KMS-11 (cell line): ENCODE measurements at regions not wholly inside any gene's neighbourhood (a gene's known extent, or its start where the extent isn't known, plus 50 kb on each side); places are given as distances from the start of the nearest gene placed in this dataset.

Experiments
- H2AFZ ChIP-seq: fragments of 200-600 bp; sonication (generic); 2 replicates; pipeline ENCODE4 v1.6.1; 2016; ENCODE audit warnings: antibody characterized with exemption, mixed run types, low read depth
- H3K27ac ChIP-seq: fragments of 200-600 bp; sonication (generic); 2 replicates; pipeline ENCODE4 v1.6.1; 2016; ENCODE audit warnings: mild to moderate bottlenecking, mixed run types
- H3K27me3 ChIP-seq: fragments of 200-600 bp; sonication (generic); 2 replicates; pipeline ENCODE4 v1.6.1; 2017; ENCODE audit warnings: mild to moderate bottlenecking, low read depth, mixed run types, moderate library complexity; ENCODE audit not compliant: insufficient read depth
- H3K36me3 ChIP-seq: fragments of 200-600 bp; sonication (generic); 2 replicates; pipeline ENCODE4 v1.6.1; 2017; ENCODE audit warnings: mild to moderate bottlenecking, mixed run types; ENCODE audit not compliant: insufficient read depth
- H3K4me1 ChIP-seq: fragments of 200-600 bp; sonication (generic); 2 replicates; pipeline ENCODE4 v1.6.1; 2016; ENCODE audit warnings: mild to moderate bottlenecking, low read depth, mixed run types; ENCODE audit not compliant: poor library complexity, severe bottlenecking
- H3K4me2 ChIP-seq: fragments of 200-600 bp; sonication (generic); 2 replicates; pipeline ENCODE4 v1.7.0; 2016; ENCODE audit warnings: mild to moderate bottlenecking, mixed run types
- H3K4me3 ChIP-seq: fragments of 200-600 bp; sonication (generic); IDR thresholded peaks from 2 replicates; pipeline ENCODE4 v1.6.1; 2017; ENCODE audit warnings: low read depth, low read length, mixed read lengths; ENCODE audit not compliant: insufficient read depth
- H3K79me2 ChIP-seq: fragments of 200-600 bp; sonication (generic); 2 replicates; pipeline ENCODE4 v1.6.1; 2016; ENCODE audit warnings: low read depth, mixed run types; ENCODE audit not compliant: insufficient read depth
- H3K9ac ChIP-seq: fragments of 200-600 bp; sonication (generic); 2 replicates; pipeline ENCODE4 v1.6.1; 2016; ENCODE audit warnings: mild to moderate bottlenecking, mixed run types
- H4K20me1 ChIP-seq: fragments of 200-600 bp; sonication (generic); 2 replicates; pipeline ENCODE4 v1.6.1; 2016; ENCODE audit warnings: mild to moderate bottlenecking, mixed run types; ENCODE audit not compliant: insufficient read depth
- TF ChIP-seq, protein P1 (sequence below): fragments of 200-600 bp; sonication (generic); conservative IDR thresholded peaks from 2 replicates; pipeline ENCODE4 v1.6.1; 2017; ENCODE audit warnings: low read depth, mild to moderate bottlenecking, antibody characterized with exemption, low read length, moderate library complexity, mixed read lengths

DNA sequence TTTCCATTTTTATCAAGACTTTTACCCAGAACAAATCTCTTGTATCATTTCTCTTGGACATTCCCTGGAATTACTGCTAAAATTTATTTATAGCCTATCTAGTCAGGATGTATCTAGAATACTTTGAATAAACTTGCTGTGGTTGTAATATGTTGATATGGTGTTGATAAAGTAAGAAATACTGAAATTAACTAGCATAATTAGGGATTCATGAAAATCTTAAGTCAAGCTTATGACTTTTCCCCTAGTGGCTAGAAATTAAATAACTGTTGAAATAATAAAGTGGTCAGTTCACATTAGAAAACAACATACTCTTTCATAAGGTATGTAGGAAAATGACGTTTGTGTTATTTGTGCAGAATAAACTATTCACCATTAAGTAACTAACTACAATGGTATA is 73.1 kb upstream of the ANKRD50 start:
- H3K4me2 ChIP-seq, result no peak overlapping the region
- H4K20me1 ChIP-seq, result no peaks in the 10 kb centered on the region
- H3K4me1 ChIP-seq, result no peaks in the 10 kb centered on the region
- H3K4me3 ChIP-seq, result no peak overlapping the region
- no peak overlapping the region for H2AFZ ChIP-seq
- TF ChIP-seq, protein P1, sequence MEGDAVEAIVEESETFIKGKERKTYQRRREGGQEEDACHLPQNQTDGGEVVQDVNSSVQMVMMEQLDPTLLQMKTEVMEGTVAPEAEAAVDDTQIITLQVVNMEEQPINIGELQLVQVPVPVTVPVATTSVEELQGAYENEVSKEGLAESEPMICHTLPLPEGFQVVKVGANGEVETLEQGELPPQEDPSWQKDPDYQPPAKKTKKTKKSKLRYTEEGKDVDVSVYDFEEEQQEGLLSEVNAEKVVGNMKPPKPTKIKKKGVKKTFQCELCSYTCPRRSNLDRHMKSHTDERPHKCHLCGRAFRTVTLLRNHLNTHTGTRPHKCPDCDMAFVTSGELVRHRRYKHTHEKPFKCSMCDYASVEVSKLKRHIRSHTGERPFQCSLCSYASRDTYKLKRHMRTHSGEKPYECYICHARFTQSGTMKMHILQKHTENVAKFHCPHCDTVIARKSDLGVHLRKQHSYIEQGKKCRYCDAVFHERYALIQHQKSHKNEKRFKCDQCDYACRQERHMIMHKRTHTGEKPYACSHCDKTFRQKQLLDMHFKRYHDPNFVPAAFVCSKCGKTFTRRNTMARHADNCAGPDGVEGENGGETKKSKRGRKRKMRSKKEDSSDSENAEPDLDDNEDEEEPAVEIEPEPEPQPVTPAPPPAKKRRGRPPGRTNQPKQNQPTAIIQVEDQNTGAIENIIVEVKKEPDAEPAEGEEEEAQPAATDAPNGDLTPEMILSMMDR, result no peak; the same call in 1 of the 2 replicates
- no peaks in the 10 kb centered on the region for H3K79me2 ChIP-seq
- H3K9ac ChIP-seq, result no peak overlapping the region
- no peaks in the 10 kb centered on the region for H3K36me3 ChIP-seq
- no peak overlapping the region for H3K27ac ChIP-seq
- no peaks in the 10 kb centered on the region for H3K27me3 ChIP-seq

DNA sequence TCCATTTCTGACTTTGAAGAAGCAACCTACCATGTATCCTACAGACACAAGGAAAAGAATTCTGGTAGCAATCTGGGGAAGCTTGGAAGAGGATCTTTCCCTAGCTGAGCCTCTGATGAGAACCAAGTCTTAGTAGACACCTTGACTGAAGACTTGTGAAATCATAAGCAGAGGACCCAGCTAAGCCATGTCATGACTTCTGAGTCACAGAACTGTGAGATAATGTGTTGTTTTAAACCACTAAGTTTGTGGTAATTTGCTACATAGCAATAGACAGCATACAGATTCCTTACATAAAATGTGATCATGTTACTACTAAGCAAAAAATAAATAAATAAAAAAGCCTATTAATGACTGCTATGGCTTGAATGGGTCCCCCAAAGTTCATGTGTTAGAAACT is 71.3 kb upstream of the ANKRD50 start:
- H3K4me1 ChIP-seq, result no peaks in the 10 kb centered on the region

DNA sequence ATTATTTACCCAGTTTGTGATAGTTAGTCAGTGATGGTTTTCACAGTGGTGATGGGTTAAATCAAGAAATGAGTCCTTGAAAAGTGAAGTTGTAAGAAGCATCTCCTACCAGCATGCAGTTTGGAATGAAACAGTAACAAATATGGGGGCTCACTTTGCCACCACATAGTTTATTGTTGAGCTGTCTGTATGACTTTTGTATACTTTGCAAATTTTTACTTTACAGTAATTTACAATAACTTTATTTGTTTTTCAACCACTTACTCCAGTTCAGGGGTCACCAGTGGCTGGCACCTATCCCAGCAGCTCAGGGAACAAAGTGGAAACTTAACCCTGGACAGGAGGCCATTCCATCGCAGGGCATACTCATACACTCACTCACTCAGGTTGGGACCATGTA is 64.5 kb upstream of the ANKRD50 start:
- no peak overlapping the region for H3K4me3 ChIP-seq
- no peaks in the 10 kb centered on the region for H3K36me3 ChIP-seq
- no peak overlapping the region for H2AFZ ChIP-seq
- no peak overlapping the region for H3K9ac ChIP-seq
- no peaks in the 10 kb centered on the region for H3K79me2 ChIP-seq
- no peaks in the 10 kb centered on the region for H3K4me1 ChIP-seq
- H3K4me2 ChIP-seq, result no peak overlapping the region
- H3K27ac ChIP-seq, result no peak overlapping the region
- TF ChIP-seq, protein P1, result no peak
- no peaks in the 10 kb centered on the region for H3K27me3 ChIP-seq
- no peaks in the 10 kb centered on the region for H4K20me1 ChIP-seq

More for the DNA sequence above, 71.3 kb upstream of the ANKRD50 start:
- Histone ChIP-seq H3K79me2 (no peaks in the 10 kb centered on the region), H3K9ac (no peak overlapping the region), H3K27me3 (no peaks in the 10 kb centered on the region), H3K4me2 (no peak overlapping the region), H3K27ac (no peak overlapping the region), H2AFZ (no peak overlapping the region), H4K20me1 (no peaks in the 10 kb centered on the region), H3K36me3 (no peaks in the 10 kb centered on the region), H3K4me3 (no peak overlapping the region)
- TF ChIP-seq, protein P1, result no peak

DNA sequence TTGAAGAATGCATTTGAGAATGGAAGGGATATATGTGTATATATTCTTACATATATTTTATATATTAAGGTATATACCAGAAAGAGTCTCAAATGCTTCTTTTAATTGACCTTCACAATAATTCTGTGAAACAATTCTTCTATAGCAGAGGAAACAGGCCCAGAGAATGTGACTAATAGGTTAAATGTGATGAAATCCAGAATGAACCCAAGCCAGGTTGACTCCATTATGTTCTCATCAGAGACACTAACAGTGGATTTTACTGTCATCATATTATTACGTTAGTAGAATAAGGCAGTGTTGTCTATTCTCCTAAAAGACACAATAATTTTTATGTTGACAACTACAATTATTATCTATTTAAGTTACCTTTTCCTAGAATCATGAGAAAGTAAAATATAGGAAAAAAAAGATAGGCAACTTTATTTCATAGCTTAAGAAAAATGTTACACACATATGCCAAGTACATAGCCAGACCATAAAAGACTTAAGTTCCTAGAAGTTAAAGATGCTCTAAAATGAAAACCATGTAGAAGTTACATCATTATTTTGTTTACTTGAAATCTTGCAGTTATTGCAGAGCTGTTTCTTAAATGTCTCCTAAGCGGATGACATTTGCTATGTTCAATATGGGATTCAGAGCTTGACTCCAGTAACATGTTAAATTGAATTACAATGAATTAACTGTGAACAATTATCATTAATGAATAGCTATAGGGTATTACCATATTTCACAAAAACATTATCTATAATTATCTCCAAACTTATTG is 56.2 kb upstream of the ANKRD50 start:
- H3K27me3 ChIP-seq, result no peaks in the 10 kb centered on the region
- TF ChIP-seq, protein P1, result no peak
- H3K9ac ChIP-seq, result no peak overlapping the region
- no peak overlapping the region for H3K4me3 ChIP-seq
- H2AFZ ChIP-seq, result no peak overlapping the region
- H3K27ac ChIP-seq, result no peak overlapping the region
- H3K4me1 ChIP-seq, result no peaks in the 10 kb centered on the region
- no peaks in the 10 kb centered on the region for H4K20me1 ChIP-seq
- no peaks in the 10 kb centered on the region for H3K36me3 ChIP-seq
- H3K4me2 ChIP-seq, result no peak overlapping the region
- H3K79me2 ChIP-seq, result no peaks in the 10 kb centered on the region
